ENCODE measurements at regions not wholly inside any gene's neighbourhood (a gene's known extent, or its start where the extent isn't known, plus 50 kb on each side); places are given as distances from the start of the nearest gene placed in this dataset.

GRCh38 chr14:83529531-83529930 is 1995.9 kb upstream of the SEL1L start:
- TF ChIP-seq POLR2A (IDR thresholded peaks at IDR 0.05; ENCODE audit: low read length) (no peak), GATA1 (IDR thresholded peaks at IDR 0.05; ENCODE audit: low read depth, low read length) (no peak)

Measured in erythroblast (primary cell).